ENCODE measurements at regions not wholly inside any gene's neighbourhood (a gene's known extent, or its start where the extent isn't known, plus 50 kb on each side); places are given as distances from the start of the nearest gene placed in this dataset.

GRCh38 chrX:10040961-10041360 is 73.8 kb downstream of the CLDN34 start:
- H3K27ac ChIP-seq (ENCODE audit: insufficient read depth in 1 of 2, low read depth in 1 of 2, low read length in 2 of 2, poor library complexity in 1 of 2, severe bottlenecking in 2 of 2), result no peak overlapping the region
- H3K36me3 ChIP-seq (ENCODE audit: control insufficient read depth in 4 of 4, insufficient read depth in 4 of 4, low read length in 3 of 4), result no peaks in the 10 kb centered on the region
- POLR2A ChIA-PET, result no interaction called here
- WGBS (ENCODE audit: insufficient coverage), result 76% methylated on average over 5 of the region's 5 CpGs
- no peak for DNase-seq
- no peaks in the 10 kb centered on the region for H3K9me3 ChIP-seq (ENCODE audit: control extremely low read depth in 1 of 5, control insufficient read depth in 4 of 5, insufficient read depth in 2 of 5, low read depth in 1 of 5, low read length in 4 of 5)
- CTCF ChIA-PET, result interaction anchor here (1.1 kb wide), 3 partner anchors 9 to 46 kb away, joined by 3 to 4 read pairs (median 3); no protein-coding TSS in a partner anchor
- no peak overlapping the region for H3K4me3 ChIP-seq (ENCODE audit: control insufficient read depth in 1 of 7, extremely low read depth in 1 of 7, insufficient read depth in 4 of 7, low read depth in 2 of 7, low read length in 6 of 7)
- peaks cover 0 to 10% (median 0%) of the 10 kb centered on the region in 4 experiments for H3K4me1 ChIP-seq (ENCODE audit: control extremely low read depth in 1 of 4, control insufficient read depth in 4 of 4, insufficient read depth in 4 of 4, low read length in 3 of 4)
- peaks cover 0 to 4% (median 0%) of the 10 kb centered on the region in 5 experiments for H3K27me3 ChIP-seq (replicated peaks in 2 of 5; ENCODE audit: control insufficient read depth in 4 of 5, insufficient read depth in 5 of 5, low read length in 4 of 5)

GRCh38 chrX:10041383-10041782 is 74.2 kb downstream of the CLDN34 start:
- Histone ChIP-seq H3K27me3 (replicated peaks in 2 of 5; ENCODE audit: control insufficient read depth in 4 of 5, insufficient read depth in 5 of 5, low read length in 4 of 5) (peaks cover 0 to 4% (median 0%) of the 10 kb centered on the region in 5 experiments), H3K36me3 (ENCODE audit: control insufficient read depth in 4 of 4, insufficient read depth in 4 of 4, low read length in 3 of 4) (no peaks in the 10 kb centered on the region), H3K4me3 (ENCODE audit: control insufficient read depth in 1 of 7, extremely low read depth in 1 of 7, insufficient read depth in 4 of 7, low read depth in 2 of 7, low read length in 6 of 7) (no peak overlapping the region), H3K4me1 (ENCODE audit: control extremely low read depth in 1 of 4, control insufficient read depth in 4 of 4, insufficient read depth in 4 of 4, low read length in 3 of 4) (peaks cover 0 to 10% (median 0%) of the 10 kb centered on the region in 4 experiments), H3K9me3 (ENCODE audit: control extremely low read depth in 1 of 5, control insufficient read depth in 4 of 5, insufficient read depth in 2 of 5, low read depth in 1 of 5, low read length in 4 of 5) (no peaks in the 10 kb centered on the region), H3K27ac (ENCODE audit: insufficient read depth in 1 of 2, low read depth in 1 of 2, low read length in 2 of 2, poor library complexity in 1 of 2, severe bottlenecking in 2 of 2) (no peak overlapping the region)
- WGBS (ENCODE audit: insufficient coverage), result 73% methylated on average over 4 of the region's 4 CpGs
- POLR2A ChIA-PET, result no interaction called here
- DNase-seq, result no peak
- CTCF ChIA-PET, result interaction anchor here (1.1 kb wide), 3 partner anchors 9 to 46 kb away, joined by 3 to 4 read pairs (median 3); no protein-coding TSS in a partner anchor

GRCh38 chrX:10042055-10042454 is 74.9 kb downstream of the CLDN34 start:
- POLR2A ChIA-PET, result no interaction called here
- DNase-seq, result no peak
- no peak overlapping the region for H3K27ac ChIP-seq (ENCODE audit: insufficient read depth in 1 of 2, low read depth in 1 of 2, low read length in 2 of 2, poor library complexity in 1 of 2, severe bottlenecking in 2 of 2)
- CTCF ChIA-PET, result interaction anchor here (1.1 kb wide), 3 partner anchors 10 to 47 kb away, joined by 3 to 4 read pairs (median 3); no protein-coding TSS in a partner anchor
- H3K36me3 ChIP-seq (ENCODE audit: control insufficient read depth in 4 of 4, insufficient read depth in 4 of 4, low read length in 3 of 4), result no peaks in the 10 kb centered on the region
- no peak overlapping the region for H3K4me3 ChIP-seq (ENCODE audit: control insufficient read depth in 1 of 7, extremely low read depth in 1 of 7, insufficient read depth in 4 of 7, low read depth in 2 of 7, low read length in 6 of 7)
- H3K9me3 ChIP-seq (ENCODE audit: control extremely low read depth in 1 of 5, control insufficient read depth in 4 of 5, insufficient read depth in 2 of 5, low read depth in 1 of 5, low read length in 4 of 5), result no peaks in the 10 kb centered on the region
- H3K4me1 ChIP-seq (ENCODE audit: control extremely low read depth in 1 of 4, control insufficient read depth in 4 of 4, insufficient read depth in 4 of 4, low read length in 3 of 4), result peaks cover 0 to 13% (median 0%) of the 10 kb centered on the region in 4 experiments
- H3K27me3 ChIP-seq (replicated peaks in 2 of 5; ENCODE audit: control insufficient read depth in 4 of 5, insufficient read depth in 5 of 5, low read length in 4 of 5), result peaks cover 0 to 4% (median 0%) of the 10 kb centered on the region in 5 experiments
- 82% methylated on average over 4 of the region's 4 CpGs for WGBS (ENCODE audit: insufficient coverage)

- H3K4me3 ChIP-seq (ENCODE audit: control insufficient read depth in 1 of 7, extremely low read depth in 1 of 7, insufficient read depth in 4 of 7, low read depth in 2 of 7, low read length in 6 of 7), result no peak overlapping the region
- no peak overlapping the region for H3K27ac ChIP-seq (ENCODE audit: insufficient read depth in 1 of 2, low read depth in 1 of 2, low read length in 2 of 2, poor library complexity in 1 of 2, severe bottlenecking in 2 of 2)
- no peaks in the 10 kb centered on the region for H3K36me3 ChIP-seq (ENCODE audit: control insufficient read depth in 4 of 4, insufficient read depth in 4 of 4, low read length in 3 of 4)
- H3K9me3 ChIP-seq (ENCODE audit: control extremely low read depth in 1 of 5, control insufficient read depth in 4 of 5, insufficient read depth in 2 of 5, low read depth in 1 of 5, low read length in 4 of 5), result no peaks in the 10 kb centered on the region
- CTCF ChIA-PET, result no interaction called here
- H3K27me3 ChIP-seq (replicated peaks in 2 of 5; ENCODE audit: control insufficient read depth in 4 of 5, insufficient read depth in 5 of 5, low read length in 4 of 5), result peaks cover 0 to 4% (median 0%) of the 10 kb centered on the region in 5 experiments
- WGBS (ENCODE audit: insufficient coverage), result 100% methylated on average over 1 of the region's 7 CpGs
- H3K4me1 ChIP-seq (ENCODE audit: control extremely low read depth in 1 of 4, control insufficient read depth in 4 of 4, insufficient read depth in 4 of 4, low read length in 3 of 4), result peaks cover 0 to 19% (median 0%) of the 10 kb centered on the region in 4 experiments
- POLR2A ChIA-PET, result no interaction called here
- DNase-seq, result no peak
Observed at GRCh38 chrX:10043386-10043785, 76.2 kb downstream of the CLDN34 start.

- CTCF ChIA-PET, result no interaction called here
- Histone ChIP-seq H3K27ac (ENCODE audit: insufficient read depth in 1 of 2, low read depth in 1 of 2, low read length in 2 of 2, poor library complexity in 1 of 2, severe bottlenecking in 2 of 2) (no peak overlapping the region), H3K27me3 (replicated peaks in 2 of 5; ENCODE audit: control insufficient read depth in 4 of 5, insufficient read depth in 5 of 5, low read length in 4 of 5) (peaks cover 0 to 4% (median 0%) of the 10 kb centered on the region in 5 experiments), H3K4me1 (ENCODE audit: control extremely low read depth in 1 of 4, control insufficient read depth in 4 of 4, insufficient read depth in 4 of 4, low read length in 3 of 4) (peaks cover 0 to 19% (median 0%) of the 10 kb centered on the region in 4 experiments), H3K36me3 (ENCODE audit: control insufficient read depth in 4 of 4, insufficient read depth in 4 of 4, low read length in 3 of 4) (no peaks in the 10 kb centered on the region), H3K9me3 (ENCODE audit: control extremely low read depth in 1 of 5, control insufficient read depth in 4 of 5, insufficient read depth in 2 of 5, low read depth in 1 of 5, low read length in 4 of 5) (no peaks in the 10 kb centered on the region), H3K4me3 (ENCODE audit: control insufficient read depth in 1 of 7, extremely low read depth in 1 of 7, insufficient read depth in 4 of 7, low read depth in 2 of 7, low read length in 6 of 7) (no peak overlapping the region)
- POLR2A ChIA-PET, result no interaction called here
- 87% methylated on average over 4 of the region's 5 CpGs for WGBS (ENCODE audit: insufficient coverage)
- no peak for DNase-seq
Observed at GRCh38 chrX:10044021-10044420, 76.9 kb downstream of the CLDN34 start.

- H3K4me1 ChIP-seq (ENCODE audit: control extremely low read depth in 1 of 4, control insufficient read depth in 4 of 4, insufficient read depth in 4 of 4, low read length in 3 of 4), result peaks cover 0 to 19% (median 0%) of the 10 kb centered on the region in 4 experiments
- H3K27ac ChIP-seq (ENCODE audit: insufficient read depth in 1 of 2, low read depth in 1 of 2, low read length in 2 of 2, poor library complexity in 1 of 2, severe bottlenecking in 2 of 2), result no peak overlapping the region
- H3K36me3 ChIP-seq (ENCODE audit: control insufficient read depth in 4 of 4, insufficient read depth in 4 of 4, low read length in 3 of 4), result no peaks in the 10 kb centered on the region
- H3K9me3 ChIP-seq (ENCODE audit: control extremely low read depth in 1 of 5, control insufficient read depth in 4 of 5, insufficient read depth in 2 of 5, low read depth in 1 of 5, low read length in 4 of 5), result no peaks in the 10 kb centered on the region
- H3K27me3 ChIP-seq (replicated peaks in 2 of 5; ENCODE audit: control insufficient read depth in 4 of 5, insufficient read depth in 5 of 5, low read length in 4 of 5), result peaks cover 0 to 4% (median 0%) of the 10 kb centered on the region in 5 experiments
- peak; percentile 62 to 79 (median 68) for DNase-seq
- H3K4me3 ChIP-seq (ENCODE audit: control insufficient read depth in 1 of 7, extremely low read depth in 1 of 7, insufficient read depth in 4 of 7, low read depth in 2 of 7, low read length in 6 of 7), result no peak overlapping the region
- ChIA-PET CTCF (no interaction called here), POLR2A (no interaction called here)
- 62% methylated on average over 8 of the region's 13 CpGs for WGBS (ENCODE audit: insufficient coverage)
Observed at GRCh38 chrX:10045327-10046000, 78.3 kb downstream of the CLDN34 start.

GRCh38 chrX:10047133-10047532 is 80.0 kb downstream of the CLDN34 start:
- peaks cover 0 to 23% (median 0%) of the 10 kb centered on the region in 4 experiments for H3K4me1 ChIP-seq (ENCODE audit: control extremely low read depth in 1 of 4, control insufficient read depth in 4 of 4, insufficient read depth in 4 of 4, low read length in 3 of 4)
- 66% methylated on average over 7 of the region's 7 CpGs for WGBS (ENCODE audit: insufficient coverage)
- CTCF ChIA-PET, result interaction anchor here (1.6 kb wide), 1 partner anchor 14 kb away, joined by 3 read pairs; no protein-coding TSS in a partner anchor
- no peak overlapping the region for H3K27ac ChIP-seq (ENCODE audit: insufficient read depth in 1 of 2, low read depth in 1 of 2, low read length in 2 of 2, poor library complexity in 1 of 2, severe bottlenecking in 2 of 2)
- DNase-seq, result peak; percentile 52 to 84 (median 72)
- POLR2A ChIA-PET, result no interaction called here
- H3K9me3 ChIP-seq (ENCODE audit: control extremely low read depth in 1 of 5, control insufficient read depth in 4 of 5, insufficient read depth in 2 of 5, low read depth in 1 of 5, low read length in 4 of 5), result no peaks in the 10 kb centered on the region
- H3K4me3 ChIP-seq (ENCODE audit: control insufficient read depth in 1 of 7, extremely low read depth in 1 of 7, insufficient read depth in 4 of 7, low read depth in 2 of 7, low read length in 6 of 7), result no peak overlapping the region
- no peaks in the 10 kb centered on the region for H3K27me3 ChIP-seq (replicated peaks in 2 of 5; ENCODE audit: control insufficient read depth in 4 of 5, insufficient read depth in 5 of 5, low read length in 4 of 5)
- H3K36me3 ChIP-seq (ENCODE audit: control insufficient read depth in 4 of 4, insufficient read depth in 4 of 4, low read length in 3 of 4), result no peaks in the 10 kb centered on the region
